LNCaP clone FGC (cell line): ENCODE measurements at regions not wholly inside any gene's neighbourhood (a gene's known extent, or its start where the extent isn't known, plus 50 kb on each side); places are given as distances from the start of the nearest gene placed in this dataset.

ENCODE experiments used
- DNase-seq: peaks from one replicate; pipeline ENCODE4 v3.0.0-alpha.2; 2011; ENCODE audit warnings: low read depth
- H3K4me3 ChIP-seq: 2 replicates; pipeline ENCODE4 v1.5.1; 2011; ENCODE audit warnings: mild to moderate bottlenecking, low read depth, low read length, control low read depth
- CTCF ChIP-seq: IDR thresholded peaks from 2 replicates; pipeline ENCODE4 v1.5.1; 2012; ENCODE audit warnings: mild to moderate bottlenecking; ENCODE audit not compliant: control insufficient read depth, insufficient read depth; ENCODE audit errors: extremely low read depth

GRCh38 chr17:83176623-83177583 is 97.5 kb downstream of the METRNL start:
- TF ChIP-seq CTCF: no peak
- no peak overlapping the region for H3K4me3 ChIP-seq
- DNase-seq: no peak

- TF ChIP-seq CTCF: no peak
- no peak for DNase-seq
- H3K4me3 ChIP-seq: no peak overlapping the region
Measured at GRCh38 chr17:83177611-83178532, 98.5 kb downstream of the METRNL start.

- DNase-seq: no peak
- no peak for TF ChIP-seq CTCF
- H3K4me3 ChIP-seq: no peak overlapping the region
Measured at GRCh38 chr17:83178533-83179304, 99.3 kb downstream of the METRNL start.

GRCh38 chr17:83179374-83179773 is 100.0 kb downstream of the METRNL start:
- DNase-seq: no peak
- no peak for TF ChIP-seq CTCF
- H3K4me3 ChIP-seq: no peak overlapping the region

DNA sequence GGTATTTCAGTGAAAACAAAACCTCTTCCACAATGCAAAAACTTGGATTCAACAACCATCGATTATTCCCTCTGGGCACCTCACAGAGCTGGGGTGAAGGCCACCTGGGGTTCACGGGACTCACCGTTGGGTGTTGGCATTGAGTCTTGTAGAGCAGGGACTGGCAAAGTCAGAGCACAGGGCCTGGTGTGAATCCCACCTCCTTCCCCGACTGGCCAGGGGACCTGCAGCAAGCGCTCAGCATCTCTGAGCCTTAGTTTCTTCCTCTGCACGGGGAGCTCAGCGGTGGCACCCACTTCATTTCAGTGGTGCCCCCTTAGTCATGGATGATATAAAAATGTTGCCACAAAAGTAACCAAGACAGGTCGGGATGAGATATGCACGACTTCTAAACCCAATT is 100.4 kb downstream of the METRNL start:
- no peak overlapping the region for H3K4me3 ChIP-seq
- no peak for DNase-seq
- no peak for TF ChIP-seq CTCF

GRCh38 chr17:83180264-83180995 is 101.0 kb downstream of the METRNL start:
- TF ChIP-seq CTCF: no peak
- no peak overlapping the region for H3K4me3 ChIP-seq
- no peak for DNase-seq
